AML-193 (cell line): ENCODE measurements at regions not wholly inside any gene's neighbourhood (a gene's known extent, or its start where the extent isn't known, plus 50 kb on each side); places are given as distances from the start of the nearest gene placed in this dataset.
"Not testable (repeated sequence)": the region's sequence is repeated elsewhere in the genome, so short reads cannot be mapped to it uniquely, and the experiment has no call there.

Experiments used
- DNase-seq, 2 experiments: peaks; one replicate each; lab custom pipeline; 2025; lab: John Stamatoyannopoulos, UW

DNA sequence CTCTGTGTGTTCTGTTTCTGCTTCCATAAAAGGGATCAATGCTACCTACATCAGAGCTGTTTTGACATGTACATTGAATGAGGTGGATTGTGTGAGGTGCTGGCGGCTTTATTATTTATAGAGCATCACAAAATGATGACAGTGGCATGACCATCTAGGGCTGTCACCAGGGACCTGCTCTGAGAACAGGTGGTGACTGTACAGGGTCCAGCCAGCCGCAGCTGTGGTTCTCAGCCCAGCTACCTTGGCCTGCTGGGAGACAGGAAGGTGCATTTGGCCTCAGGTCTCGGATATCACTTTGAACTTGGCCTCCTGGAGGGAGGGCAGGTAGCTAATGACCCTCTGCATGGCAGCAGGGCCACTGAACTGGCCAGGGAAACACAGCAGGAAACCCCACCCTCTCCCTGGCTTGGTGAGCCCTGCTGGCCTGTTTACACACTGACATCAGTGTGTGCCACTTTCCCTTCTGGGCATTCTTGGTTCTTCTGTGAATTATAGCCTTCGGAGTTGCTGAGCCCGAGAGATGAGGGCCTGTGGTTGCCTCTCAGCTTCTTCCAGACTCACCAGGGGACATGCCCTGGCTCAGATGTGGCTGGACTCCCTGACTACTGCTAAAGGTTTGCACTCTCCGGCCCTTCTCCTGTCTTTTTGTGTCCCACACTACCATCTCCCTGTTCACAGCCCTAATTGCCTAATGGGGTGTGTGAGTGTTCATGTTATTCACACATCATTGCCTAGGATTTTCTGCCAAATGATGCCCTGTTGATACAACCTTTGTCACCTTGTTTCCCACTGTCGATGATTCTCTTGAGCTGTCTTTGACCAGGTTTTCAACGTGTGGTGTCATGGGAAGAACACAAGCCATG lies 109.2 kb upstream of the RAB12 start:
- no peak for DNase-seq

DNA sequence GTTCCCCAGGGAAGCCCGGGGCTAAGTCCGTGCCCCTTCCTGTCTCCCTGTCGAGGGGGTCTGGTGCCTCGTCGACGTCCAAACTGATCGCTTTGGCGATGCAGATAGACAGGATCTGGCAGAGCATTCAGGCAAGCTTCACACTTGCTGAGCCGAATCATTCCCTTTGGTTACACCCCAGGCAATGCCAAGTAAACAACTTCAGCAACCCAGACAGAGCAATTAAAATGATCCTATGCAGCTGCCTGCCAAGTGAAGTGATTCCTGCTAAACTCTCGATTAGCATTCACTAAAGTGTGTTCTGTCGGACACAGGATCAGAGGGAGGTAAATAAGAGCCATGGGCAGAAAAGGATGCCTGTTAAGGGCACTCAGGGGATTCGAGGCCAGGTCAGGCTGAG lies 108.2 kb upstream of the RAB12 start:
- DNase-seq, result no peak

DNA sequence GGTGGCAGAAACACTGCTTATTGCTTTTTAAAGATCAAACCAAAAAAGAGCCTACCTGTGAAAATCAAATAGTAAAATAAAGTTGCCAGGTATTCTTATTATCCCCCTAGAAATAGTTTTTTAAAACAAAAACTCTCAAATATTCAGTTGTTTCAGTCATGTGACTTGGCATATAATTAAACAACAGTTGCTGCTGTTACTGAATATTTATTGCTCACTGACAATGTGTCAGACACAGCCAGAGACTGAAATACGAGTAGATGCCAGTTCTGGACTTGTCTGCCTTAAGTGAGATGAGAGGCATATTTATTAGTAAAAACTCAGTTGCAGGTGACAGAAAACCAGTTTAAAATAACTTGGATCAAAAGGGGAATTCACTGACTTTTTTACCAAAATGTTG lies 106.0 kb upstream of the RAB12 start:
- DNase-seq, result no peak

DNA sequence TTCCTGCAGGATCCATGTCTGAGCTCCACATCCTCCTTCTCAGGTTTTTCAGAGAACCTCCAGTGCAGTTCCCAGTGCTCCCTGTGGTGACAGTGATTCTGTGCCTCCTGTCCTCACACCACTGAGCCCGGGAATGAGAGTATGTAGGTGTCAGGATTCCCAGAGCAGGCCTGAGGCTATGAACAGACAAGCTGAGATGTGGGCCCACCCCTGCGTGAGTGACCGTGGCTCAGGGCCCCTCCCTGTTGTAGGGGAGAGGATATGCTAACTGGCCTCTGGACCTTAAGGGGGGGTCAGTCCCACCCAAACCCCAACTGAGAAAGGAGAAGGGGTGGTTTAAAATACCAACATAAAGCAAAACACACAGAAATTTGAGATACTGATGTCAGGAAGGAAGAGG lies 104.8 kb upstream of the RAB12 start:
- no peak for DNase-seq

DNA sequence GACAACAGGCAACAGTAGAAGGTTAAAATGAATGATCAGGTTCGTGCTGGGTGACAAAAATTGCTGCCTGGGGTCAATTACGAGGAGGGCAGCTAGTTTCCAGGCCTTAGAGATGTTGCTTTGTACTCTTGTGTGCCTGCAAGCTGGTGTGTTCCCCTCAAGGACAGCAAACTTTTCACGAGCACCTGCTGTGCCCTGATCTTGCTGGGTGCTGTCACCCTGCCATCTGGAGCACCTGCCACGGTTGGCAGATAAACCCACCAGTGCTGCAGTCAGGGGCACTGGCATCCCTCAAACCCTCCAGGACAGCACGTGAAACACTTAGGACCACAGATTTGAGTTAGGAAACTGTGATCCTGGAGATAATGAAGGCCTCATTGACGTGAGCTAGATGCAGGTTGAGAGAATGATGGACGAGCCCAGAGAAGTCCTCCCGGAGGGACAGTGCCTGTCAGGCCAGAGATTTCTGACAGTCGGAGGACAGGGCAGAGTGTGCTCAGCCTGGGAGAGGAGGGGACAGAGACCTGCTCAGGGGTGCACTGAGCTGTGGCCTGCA lies 104.3 kb upstream of the RAB12 start:
- no peak for DNase-seq

DNA sequence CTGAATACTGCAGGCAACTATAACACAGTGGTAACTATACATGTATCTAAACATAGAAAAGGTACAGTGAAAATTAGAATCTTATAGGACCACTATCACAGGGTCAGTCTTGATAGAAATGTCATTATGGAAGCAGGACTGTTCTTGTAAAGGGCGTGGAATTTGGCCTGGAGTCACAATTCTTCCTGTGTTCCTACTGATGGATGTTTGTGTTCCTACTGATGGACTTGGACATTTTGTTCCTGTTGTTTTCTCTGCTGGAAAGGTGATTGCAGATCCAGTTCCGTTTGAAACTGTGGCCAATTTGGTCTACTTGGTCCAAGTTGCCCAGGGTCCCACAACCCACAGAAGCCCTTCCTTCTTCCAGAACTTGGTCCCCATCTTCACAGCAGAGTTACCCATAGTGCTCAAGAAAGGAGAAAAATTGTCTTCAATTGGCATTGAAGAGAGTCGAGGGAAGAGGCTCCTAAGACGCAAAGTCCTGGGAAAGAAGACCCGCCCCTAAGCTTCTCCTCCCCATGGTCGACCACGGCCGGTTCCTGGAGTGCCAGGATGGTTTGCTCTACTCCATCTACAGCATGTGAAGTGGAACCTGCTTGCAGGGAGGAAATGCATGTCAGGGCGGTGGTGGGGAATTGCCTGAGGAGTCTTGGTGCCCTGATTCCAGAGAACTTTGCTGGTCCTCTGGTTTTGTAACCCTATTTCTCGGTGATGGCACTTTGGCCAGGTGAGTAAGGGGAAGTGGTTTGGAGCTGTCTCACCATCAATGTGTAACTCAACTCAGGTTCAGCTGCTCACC lies 102.8 kb upstream of the RAB12 start:
- no peak for DNase-seq

DNA sequence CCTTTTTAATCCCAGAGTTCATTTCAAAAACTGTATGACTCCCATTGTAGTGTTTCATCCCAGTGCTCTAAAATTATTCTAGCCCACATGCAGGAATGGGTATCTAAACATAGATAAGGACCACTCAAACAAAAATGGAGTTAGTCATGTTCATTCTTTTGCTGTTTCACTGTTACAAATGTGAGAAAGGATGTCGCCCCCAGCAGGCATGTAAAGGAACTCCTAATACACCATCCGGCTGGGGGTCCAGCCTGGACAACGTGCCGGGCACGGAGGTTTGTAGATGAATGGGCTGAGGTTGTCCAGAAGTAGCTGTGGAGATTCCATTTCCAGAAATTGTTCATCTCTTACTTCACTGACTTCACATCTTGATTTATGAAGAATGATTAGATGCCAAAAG lies 101.9 kb upstream of the RAB12 start:
- no peak for DNase-seq

DNA sequence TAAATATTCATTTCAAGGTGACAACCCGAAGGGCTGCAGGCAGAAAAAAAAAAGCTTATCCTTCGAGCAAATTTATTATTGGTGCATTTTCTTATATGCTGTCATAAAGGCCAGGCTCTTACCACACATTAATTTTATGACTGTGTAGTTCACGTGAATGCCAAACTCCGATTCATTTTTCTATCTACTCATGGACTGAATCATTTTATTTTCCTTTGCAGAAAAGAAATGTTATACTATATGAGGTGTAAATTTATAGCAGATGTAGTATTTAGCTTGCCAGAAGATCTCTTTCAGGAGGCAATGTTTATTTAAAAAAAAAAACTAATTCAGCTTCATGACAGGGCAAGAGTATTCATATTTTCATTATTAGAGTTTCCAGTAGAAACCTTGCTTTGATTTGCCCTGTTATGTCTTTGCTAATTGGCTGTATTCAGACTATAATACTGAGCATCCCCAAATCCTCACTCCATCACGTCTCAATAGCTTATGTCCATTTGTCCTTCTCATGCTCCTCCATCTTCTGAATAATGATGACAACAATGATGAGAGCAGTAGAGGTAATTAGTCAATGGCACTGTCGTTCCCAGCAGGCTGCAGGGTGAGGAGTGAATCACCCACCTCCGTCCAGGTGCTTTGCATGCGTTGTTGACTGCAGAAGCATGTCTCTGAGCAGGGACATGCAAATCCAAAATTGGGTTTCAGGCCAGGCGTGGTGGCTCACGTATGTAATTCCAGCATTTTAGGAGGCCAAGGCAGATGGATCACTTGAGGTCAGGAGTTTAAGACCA lies 101.1 kb upstream of the RAB12 start:
- no peak for DNase-seq

DNA sequence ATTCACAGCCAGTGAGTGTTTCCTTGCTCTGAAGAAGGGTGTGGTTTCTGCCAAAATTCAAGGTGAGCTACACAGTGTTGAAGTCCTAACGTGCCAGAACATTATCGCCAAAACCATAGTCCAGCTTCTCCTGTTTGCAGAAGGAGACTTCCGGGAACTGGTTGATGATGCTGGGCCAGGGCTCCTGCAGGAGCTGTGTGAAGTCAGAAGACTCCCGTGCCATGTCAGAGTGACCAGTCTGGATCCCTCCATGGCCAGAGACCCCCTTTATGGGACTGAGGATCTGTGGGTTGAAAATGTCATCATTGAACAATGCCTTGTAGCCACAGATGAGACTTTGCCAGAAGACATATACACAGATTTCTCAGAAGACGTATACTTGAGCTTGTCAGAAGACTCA lies 96.0 kb upstream of the RAB12 start:
- DNase-seq, result no peak

DNA sequence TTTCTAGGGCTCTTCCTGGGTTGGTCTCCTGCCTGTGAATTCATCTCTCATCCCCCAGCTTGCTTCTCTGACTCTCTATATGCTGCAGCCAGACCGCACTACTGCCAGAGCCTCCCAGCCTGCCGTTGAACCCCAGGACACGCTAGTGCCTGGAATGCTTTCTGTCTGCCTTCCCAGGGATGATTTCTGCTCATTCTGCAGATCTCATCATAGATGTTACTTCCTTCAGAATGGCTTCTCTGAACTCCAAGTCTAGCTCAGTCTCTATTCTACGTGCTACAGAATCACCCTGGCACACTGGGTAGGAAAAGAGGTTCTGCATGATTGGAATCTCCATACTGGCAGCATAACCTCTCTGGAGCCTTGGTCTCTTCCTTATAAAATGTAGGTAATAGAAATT lies 94.8 kb upstream of the RAB12 start:
- DNase-seq, result no peak

DNA sequence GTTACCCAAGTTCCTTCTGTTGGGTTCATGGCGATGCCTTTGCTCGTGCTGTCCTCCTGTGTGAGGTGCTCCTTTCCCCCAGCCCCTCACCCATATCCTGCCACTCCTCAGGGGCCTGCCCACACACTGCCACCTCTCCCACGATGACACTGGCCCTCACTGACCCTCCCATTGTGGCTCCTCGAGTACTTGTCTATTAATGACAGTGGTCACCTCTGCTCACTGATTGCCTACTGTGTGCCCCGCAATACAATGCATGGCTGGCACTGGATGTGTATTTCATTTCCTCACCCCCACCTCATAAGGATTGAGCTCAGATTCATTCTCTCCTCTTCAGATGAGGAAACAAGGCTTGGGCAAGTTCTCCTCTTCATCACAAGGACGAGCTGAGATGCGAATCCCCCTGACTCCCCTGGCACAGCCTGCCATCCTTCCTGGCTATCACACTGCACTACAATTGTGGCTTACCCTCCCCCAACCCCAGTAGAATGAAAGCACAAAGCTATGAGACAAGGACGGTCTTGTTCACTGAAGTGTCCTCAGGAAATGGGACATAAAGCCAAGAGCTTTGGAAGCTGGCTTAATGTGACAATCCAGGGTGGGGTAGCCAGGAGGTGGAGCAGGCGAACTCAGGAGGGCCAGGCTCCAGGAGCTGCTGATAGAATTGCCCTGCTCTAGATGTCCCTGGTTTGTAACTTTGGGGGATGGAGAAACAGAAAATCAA lies 93.9 kb upstream of the RAB12 start:
- DNase-seq, result no peak

DNA sequence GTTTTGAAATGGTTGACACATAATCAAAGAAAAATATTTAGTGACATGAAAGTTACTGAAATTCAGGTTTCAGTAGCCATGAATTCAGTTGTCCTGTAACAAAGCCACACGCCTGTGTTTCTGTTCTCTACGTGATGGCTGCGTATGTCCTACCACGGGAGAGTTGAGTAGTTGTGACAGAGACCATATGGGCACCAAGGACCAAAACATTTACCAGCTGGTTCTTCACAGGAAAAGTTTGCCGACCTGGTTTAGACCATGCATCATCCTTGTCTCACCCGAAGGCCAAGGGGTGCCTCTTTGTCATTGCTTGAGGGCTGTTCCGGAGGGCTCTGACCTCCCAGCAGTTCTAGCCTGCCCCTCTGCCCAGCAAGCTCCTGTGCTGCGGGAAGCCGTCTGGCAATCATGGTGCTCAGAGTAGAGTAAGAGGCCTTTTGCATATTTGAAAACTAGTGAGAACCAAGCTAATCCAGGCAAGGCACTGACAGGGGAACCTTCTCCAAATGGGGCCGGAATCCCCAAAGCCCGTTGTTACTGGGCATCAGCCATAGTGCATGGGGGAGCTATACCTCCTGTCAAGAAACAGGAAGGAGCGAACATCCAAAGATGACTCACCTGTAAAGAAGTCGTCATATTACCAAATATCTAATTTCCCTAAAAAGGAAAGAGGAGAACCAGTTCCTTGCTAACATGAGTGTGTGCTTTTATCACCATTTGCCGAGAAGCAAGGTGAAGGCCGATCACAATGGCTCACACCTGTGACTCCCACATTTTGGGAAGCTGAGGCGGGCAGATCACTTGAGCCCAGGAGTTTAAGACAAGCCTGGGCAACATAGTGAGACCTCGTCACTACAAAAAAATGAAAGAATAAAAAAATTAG lies 92.6 kb upstream of the RAB12 start:
- DNase-seq, result no peak

DNA sequence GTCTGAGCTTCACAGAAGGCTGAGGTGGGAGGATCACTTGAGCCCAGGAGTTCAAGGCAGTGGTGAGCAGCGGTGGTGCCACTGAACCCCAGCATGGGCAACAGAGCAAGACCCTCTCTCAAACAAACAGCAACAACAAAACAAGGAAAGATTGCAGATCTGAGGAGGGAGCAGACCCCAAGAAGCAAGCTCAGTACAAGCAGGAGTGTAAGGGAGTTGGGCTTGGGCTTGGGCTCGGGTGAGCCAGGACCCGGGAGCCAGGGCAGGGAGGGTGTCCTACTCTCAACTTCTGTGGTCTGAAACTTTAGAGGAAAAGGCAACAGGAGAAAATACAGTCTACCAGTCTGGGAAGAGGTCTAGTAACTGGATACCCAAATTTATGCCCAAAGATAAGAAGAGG lies 92.0 kb upstream of the RAB12 start:
- DNase-seq, result no peak

DNA sequence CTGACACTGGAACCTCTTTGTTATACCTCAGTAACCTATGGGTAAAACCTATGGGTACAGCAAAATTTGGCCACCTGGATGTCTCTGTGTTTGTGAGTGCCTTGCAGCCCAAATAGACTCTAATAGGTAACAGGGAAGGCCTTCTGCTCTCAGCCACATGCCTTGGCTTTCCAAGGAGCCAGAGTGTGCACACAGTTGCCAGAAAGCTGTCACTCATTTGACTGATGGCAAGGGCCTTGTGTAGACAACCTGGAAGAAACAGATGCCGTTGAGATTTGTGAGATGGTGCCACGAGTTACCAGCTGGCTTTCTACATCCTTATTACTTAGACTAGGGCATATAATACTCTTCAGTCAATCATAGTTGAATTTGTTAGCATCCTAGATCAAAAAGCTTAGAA lies 90.1 kb upstream of the RAB12 start:
- no peak for DNase-seq

DNA sequence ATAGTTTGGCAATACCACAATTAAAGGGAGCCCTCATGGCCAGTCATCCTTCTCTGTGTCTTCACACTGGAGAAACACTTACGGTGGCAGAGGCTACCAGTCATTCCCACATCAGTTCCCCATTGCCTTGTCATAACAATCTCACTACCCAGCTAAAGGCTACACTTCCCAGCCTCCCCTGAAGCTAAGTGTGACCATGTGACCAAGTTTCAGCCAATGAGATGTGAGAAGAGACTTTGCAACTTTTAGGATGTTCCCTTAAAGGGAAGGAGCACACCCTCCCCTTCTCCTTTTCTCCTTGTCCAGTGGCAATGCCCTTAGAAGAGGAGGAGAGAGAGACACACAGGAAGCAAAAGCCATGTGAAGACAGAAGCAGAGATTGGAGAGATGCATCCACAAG lies 89.0 kb upstream of the RAB12 start:
- DNase-seq, result no peak

DNA sequence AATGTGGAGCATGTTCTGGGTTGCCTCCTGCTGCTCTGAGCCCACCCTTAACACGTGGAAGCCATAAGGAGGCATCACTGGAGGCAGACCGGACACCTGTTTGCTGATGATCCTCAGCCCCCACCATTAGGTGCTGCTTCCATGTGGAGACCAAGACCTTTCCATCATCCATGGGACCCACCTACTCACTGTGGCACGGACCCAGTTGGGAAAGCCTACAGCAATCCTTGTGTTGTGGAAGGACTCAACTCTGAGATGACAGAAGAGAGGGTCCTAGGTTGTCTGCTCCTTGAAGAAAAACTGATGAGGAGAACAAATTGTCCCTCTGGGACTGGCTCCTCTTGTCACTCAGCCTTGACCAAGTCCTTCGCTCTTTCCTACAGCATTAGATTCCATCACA lies 86.5 kb upstream of the RAB12 start:
- DNase-seq, result no peak

DNA sequence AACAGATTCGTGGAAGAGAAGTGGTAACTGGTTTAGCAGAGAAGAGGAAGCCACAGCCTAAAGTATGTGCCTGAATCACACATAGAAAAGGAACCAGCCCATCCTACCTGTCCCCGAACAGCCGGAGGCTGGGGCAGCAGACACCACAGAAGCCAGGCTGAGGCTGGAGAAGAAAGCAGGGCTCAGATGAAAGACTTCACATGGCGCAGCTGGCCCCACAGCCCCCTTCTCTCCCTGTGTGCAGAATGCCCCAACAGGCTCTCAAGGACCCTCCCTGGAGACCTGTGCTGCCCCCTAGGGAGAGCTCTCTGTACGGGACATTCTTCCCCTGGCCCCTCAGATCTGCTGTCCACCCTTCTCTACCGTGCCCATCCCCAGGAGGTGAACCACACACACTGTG lies 83.5 kb upstream of the RAB12 start:
- DNase-seq, result no peak

DNA sequence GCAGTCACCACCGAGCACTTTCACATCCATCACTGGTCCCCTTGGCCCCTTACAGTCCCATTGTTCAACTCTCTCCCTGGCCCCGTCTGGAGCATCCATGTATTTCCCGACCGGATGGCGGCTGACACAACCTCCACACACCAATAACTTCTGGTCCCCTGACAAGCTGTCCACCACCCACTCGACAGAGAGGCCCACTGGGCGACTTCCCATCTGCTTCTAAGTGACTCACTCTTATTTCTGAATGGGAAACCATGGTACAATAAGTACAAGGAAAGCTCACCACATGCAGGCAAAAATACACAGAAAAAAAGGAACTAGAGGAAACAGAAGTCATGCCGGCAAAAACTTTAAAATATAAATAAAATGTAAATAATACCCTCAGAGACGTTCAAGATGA lies 82.9 kb upstream of the RAB12 start:
- DNase-seq, result no peak

DNA sequence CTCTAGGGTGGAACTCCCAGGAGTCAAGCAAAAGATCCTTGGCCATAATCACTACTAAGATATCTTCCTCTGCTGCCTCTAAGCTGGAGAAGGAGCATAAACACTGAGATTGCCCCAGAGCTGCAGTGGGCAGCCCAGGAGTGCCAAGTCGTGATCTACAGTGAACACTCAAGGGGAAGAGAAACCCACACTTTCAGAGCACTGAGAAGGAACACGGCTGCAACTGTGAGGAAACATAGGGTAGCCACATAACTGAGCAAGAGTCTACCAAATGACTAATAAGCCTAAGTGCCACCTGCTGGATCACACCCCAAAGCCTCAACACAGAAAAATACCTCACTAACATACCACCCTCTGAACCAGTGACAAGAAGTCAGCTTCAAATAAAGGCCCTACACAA lies 79.6 kb upstream of the RAB12 start:
- DNase-seq, result no peak

DNA sequence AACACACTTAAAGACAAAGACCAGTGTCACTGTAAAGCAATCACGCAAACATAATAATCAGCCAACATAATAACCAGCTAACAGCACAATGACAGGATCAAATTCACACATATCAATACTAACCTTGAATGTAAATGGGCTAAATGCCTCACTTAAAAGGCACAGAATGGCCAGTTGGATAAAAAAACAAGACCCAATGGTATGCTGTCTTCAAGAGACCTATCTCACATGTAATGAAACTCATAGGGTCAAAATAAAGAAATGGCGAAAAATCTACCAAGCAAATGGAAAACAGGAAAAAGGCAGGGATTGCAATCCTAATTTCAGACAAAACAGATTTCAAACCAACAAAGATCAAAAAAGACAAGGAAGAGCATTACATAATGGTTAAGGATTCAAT lies 78.2 kb upstream of the RAB12 start:
- not testable (repeated sequence) for DNase-seq

DNA sequence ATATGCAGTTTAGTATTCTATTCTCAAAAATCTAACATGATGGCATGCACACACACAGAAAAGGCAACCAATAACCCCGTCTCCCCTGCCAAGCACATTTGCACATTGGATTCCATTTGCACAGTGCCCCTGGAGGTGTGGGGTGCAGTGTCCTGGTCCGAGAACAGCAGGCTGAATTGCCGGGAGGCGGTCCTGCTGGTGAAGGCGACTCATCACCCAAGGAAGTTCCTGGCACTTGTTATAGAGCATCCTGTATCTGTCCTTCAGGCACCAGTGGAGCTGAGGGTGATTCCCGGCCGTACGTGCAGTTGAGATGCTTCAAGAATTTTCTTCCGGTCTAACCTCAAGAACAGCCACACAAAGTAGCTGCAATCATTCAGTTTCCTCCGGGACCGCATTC lies 73.0 kb upstream of the RAB12 start:
- DNase-seq, result no peak
